Limb (tissue), 2 donors: ENCODE measurements at regions not wholly inside any gene's neighbourhood (a gene's known extent, or its start where the extent isn't known, plus 50 kb on each side); places are given as distances from the start of the nearest gene placed in this dataset.

Source experiments
- DNase-seq, 2 donors: peaks; one replicate each; pipeline ENCODE4 v3.0.0-alpha.2; 2016; ENCODE audit errors: extremely low spot score in 2 of 2

DNA sequence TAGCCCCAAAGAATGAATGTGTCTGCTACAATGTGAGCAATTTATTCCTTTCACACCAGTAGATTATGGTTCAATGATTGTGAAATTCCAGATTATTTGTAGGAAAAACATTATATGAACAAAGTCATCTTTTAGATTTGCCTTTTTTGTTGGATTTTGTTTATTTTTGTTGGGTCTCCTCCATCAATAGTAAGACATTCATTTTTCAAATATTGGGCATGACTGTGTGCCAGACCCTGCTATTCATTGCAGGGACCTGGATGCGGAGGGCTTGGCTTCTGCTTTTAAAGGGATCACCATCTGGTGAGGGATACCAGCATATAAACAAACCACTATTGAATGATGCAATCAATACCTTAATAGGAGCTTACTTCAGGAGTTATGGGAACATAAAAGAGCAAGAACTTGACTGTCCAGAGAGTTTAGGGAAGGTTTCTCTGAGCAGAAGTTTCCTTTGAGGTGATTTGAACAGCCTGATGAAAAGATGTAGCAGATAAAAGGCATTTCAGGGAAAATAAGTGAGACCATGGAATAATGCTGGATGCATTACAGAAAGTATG lies 486.7 kb downstream of the EPHA4 start:
- DNase-seq = no peak

GRCh38 chr2:221085936-221086335 lies 486.2 kb downstream of the EPHA4 start:
- DNase-seq = no peak

- no peak for DNase-seq
Observed at GRCh38 chr2:221087779-221088178, 484.3 kb downstream of the EPHA4 start.

DNA sequence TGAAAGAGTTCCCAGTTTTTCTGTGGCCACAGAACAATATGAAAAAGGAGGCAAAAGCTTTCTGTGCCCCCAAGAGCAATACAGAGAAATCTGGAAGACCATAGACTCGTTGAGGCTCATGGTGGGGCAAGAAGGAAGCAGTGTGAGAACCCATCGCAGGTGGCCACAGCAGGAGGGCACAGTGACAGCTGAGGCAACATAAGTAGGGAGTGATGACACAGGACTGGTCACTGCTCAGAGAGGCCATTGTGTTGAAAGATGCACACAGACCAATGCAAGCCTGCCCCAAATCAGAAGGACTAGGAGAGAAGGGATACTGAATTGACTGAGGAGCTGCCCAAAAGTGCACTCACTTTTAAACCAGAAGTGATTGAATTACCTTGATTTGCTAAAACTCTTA lies 483.6 kb downstream of the EPHA4 start:
- no peak for DNase-seq

GRCh38 chr2:221095356-221095755 lies 476.7 kb downstream of the EPHA4 start:
- no peak for DNase-seq

DNA sequence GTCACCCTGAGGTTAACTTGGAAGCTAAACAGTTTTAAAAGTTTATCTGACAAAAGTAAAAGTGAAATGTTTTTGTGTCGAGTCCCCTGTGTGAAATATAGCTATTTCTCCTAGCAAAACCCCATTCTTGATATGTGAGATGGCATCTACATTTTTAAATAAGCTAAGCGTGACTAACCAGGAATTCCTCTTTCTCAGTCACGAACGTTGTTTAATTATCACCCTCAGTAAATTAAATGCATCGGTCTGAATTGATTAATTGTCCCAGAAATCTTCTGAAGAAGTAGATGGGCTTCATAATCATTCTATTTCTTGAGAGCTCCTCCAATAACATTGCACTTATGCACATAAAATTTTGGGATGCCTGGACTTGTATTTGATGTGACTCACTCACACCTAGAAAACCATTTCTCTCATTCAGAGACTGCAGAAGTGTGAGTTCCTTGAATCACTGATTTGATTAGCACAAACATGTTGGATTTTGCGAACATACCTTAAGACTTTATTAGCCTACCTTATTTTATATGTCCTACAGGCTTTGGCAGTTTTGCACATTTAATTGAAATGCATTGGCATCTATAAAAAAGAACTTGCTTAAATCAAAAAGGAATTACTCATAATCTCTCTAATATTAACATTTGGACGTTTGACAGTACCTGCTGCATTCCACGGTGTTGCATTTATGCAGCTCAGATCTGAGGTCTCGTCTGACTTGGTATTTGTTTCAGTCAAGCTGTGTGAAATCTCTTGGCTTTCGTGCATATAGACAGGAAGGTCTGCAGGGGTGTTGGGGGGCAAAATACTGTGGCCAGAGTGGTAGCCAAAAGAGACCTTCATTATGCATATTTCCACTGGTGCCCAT lies 475.2 kb downstream of the EPHA4 start:
- DNase-seq = no peak

- no peak for DNase-seq
Observed at GRCh38 chr2:221097568-221097915, 474.6 kb downstream of the EPHA4 start.

DNA sequence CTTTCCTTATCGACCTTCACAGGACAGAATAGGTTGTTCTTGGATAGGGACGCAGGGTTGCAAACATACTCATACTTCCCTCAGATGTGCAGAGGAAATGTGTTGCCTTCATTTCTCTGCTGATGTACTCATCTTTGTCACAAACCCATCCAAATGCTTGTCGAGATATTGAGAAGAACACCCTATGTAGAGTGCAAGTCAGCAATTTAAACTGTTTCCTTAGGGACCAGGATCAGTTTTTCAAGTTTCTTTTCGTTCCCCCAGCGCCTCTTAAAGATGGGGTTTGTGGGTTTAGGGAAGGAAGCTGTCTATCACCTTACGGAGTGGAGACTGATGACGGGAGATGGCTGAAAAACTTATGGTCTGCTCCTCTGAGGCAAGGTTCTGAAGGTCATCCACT lies 474.2 kb downstream of the EPHA4 start:
- no peak for DNase-seq

DNA sequence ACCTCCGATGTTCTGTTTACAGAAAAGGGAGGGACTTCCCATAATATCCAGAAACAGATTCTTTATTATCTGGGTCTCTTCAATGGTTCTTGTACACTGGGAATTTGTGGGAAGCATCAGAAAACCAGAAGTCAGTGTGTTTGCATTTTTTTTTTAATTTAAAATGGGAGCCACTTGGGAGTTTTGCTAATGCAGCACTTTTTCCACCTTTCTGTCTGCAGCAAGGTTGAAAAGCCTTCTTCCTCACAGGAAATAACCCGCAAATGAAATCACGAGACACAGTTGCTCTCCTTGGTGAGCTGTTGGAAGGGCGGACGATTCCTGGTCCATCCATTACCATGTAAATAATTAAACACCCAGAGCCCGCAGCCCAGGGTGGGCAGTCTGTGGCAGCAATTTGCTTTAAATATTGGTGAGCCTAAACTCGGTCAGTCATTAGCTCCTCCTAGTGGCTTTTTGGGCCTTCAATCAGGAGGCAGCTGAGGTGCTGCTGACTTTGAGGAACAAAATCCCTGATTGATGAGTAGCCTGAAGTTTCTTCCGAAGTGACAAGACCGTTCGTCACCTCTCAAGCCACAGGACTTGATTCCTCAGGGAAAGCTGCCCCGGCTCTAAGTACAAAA lies 471.5 kb downstream of the EPHA4 start:
- DNase-seq = no peak

GRCh38 chr2:221102896-221103688 lies 469.0 kb downstream of the EPHA4 start:
- no peak for DNase-seq

DNA sequence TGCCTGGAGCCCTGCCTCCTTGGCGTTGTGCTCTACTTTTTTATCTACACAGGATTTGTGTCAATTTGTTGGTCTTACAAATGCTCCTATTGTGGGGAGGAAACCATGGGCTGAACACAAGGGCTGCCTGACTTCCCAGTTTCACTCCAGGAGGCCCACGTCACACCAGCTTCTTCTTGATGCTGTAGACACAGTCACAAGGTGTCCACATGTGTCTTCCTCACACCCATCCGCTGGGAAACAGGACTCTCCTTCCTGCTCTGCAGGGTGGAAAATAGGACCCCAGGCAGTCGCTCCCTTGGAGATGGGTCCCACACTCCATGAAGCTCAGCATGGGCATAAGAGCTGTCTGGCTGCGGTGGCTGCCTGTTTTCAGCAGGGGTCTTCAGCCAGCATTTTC lies 468.2 kb downstream of the EPHA4 start:
- no peak for DNase-seq

GRCh38 chr2:221104361-221104811 lies 467.7 kb downstream of the EPHA4 start:
- DNase-seq = peak; percentile 66 to 74

- no peak for DNase-seq
Observed at GRCh38 chr2:221106241-221106640, 465.9 kb downstream of the EPHA4 start.

GRCh38 chr2:221107424-221107823 lies 464.7 kb downstream of the EPHA4 start:
- DNase-seq = no peak

GRCh38 chr2:221109552-221109951 lies 462.6 kb downstream of the EPHA4 start:
- no peak for DNase-seq

- DNase-seq = no peak
Observed at GRCh38 chr2:221111739-221112138, 460.4 kb downstream of the EPHA4 start.

DNA sequence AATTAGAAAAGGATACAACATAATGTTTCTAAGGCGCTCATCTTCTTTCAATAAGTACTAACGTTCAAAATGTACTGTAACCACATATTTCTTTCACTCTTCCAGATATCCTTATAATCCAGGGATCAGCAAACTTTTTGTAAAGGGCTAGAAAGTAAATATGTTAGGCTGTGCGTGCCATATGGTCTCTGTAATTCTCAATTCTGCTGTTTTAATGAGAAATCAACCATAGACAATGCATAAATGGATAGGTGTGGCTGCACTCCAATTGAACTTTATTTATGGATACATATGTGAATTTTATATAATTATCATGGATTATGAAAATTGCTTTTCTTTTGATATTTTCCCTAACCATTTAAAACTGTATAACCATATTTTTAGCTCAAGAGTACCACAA lies 459.4 kb downstream of the EPHA4 start:
- no peak for DNase-seq

DNA sequence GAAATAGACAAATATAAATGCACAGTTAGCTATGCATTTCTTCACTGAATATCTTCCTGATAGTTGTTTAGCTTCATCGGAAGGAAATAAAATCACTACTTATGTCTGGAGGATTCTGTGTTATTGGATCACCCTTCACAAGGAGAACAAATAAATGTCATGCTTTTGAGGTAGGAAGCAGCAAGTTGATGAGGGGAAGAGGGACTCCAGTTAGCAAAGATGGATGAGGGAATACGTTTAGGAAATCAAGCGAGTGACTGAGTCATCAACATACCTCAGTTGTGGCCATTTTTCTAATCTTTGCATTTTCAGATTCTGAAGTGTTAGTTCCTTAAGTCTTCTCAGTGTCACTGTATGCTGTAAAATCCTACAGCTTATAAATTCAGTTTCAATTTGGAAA lies 456.2 kb downstream of the EPHA4 start:
- no peak for DNase-seq

DNA sequence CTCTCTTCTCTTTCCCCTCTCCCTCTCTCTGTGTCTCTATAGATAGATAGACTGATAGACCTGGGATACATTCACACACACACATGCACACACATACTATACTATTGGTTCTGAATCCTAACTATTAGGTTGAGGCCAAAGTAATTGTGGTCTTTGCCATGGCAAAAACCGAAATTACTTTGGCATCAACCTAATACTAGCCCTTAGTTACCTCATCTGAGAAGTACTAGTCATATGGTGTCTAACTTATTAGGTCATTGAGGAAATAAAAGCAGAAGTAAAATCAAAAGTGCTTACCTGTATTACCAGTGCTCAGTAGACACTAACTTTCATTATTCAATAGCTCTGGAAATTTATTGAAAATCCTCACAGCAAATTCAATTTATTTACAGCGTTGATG lies 451.5 kb downstream of the EPHA4 start:
- no peak for DNase-seq

- no peak for DNase-seq
Observed at GRCh38 chr2:221123396-221123795, 448.7 kb downstream of the EPHA4 start.

DNA sequence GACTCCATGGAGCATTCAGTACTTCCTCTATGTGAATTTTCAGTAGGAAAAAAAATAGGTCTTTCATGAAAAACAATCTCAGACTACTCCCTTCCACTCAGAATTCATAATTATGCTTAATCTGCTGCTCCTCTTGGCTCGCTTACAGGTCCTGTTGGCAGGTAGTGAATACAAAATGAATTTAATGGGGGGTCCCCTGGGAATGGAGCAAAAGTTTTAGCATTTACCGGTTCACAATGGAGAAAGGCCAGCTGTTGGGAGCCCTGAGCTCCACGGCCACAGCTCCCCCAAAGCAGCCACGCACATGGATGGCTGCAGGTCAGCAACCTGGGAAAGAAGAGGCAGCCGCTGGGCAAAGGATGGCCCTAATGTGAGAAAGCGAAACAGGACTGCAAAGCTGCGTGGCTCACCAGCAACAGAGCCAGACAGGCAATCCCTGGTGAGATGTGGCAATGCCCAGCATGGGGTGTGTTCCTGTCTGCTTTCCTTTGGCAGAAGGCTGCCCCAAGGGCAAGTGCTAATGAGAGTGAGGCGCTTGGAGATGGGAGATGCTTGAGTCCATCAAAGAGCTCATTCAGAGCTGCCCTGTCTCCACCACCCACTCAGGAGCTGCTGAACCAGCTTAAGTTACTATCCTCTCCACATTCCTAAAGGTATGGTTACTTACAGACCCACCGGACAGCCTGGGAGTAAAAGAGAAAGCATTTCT lies 447.4 kb downstream of the EPHA4 start:
- peak in 1 of 2 donors; percentile 27 for DNase-seq
